SK-N-SH (cell line): ENCODE measurements at regions not wholly inside any gene's neighbourhood (a gene's known extent, or its start where the extent isn't known, plus 50 kb on each side); places are given as distances from the start of the nearest gene placed in this dataset.

Experiments used
- CTCF ChIA-PET: fragments of 300-600, 350-600 bp; formaldehyde crosslinking; extraction: SDS; loops from one replicate; lab custom pipeline; 2021; lab: Yijun Ruan, JAX
- POLR2A ChIA-PET: fragments of 350-600 bp; sonication (Branson Sonifier 250); formaldehyde crosslinking; extraction: SDS; loops from one replicate; lab custom pipeline; 2020; ENCODE audit warnings: antibody characterized with exemption, inconsistent platforms; lab: Yijun Ruan, JAX
- DNase-seq: peaks from one replicate; pipeline ENCODE4 v3.0.0; 2012
- H2AFZ ChIP-seq: fragments of 200-600 bp; sonication (generic); 2 replicates; pipeline ENCODE4 v1.8.1; 2016; ENCODE audit warnings: antibody characterized with exemption, mild to moderate bottlenecking, low read depth
- H3F3A ChIP-seq: fragments of 200-600 bp; sonication (generic); replicated peaks from 2 replicates; pipeline ENCODE3; 2016; ENCODE audit warnings: antibody characterized with exemption, mild to moderate bottlenecking; ENCODE audit not compliant: insufficient read depth
- H3K27ac ChIP-seq, 2 experiments: fragments of 200-500 bp in 1 of 2; fragments of 200-600 bp in 1 of 2; sonication (Bioruptor generic) in 1 of 2; sonication (generic), shearing (Covaris generic) in 1 of 2; 2 replicates each; pipeline versions ENCODE4 v1.5.1 to v1.6.1; 2014 to 2016; ENCODE audit warnings: low read depth in 2 of 2, inconsistent platforms in 1 of 2, low read length in 1 of 2, mild to moderate bottlenecking in 1 of 2, mixed read lengths in 1 of 2
- H3K27me3 ChIP-seq: fragments of 200-600 bp; sonication (generic), shearing (Covaris generic); 2 replicates; pipeline ENCODE4 v1.6.1; 2016; ENCODE audit warnings: mixed run types; ENCODE audit not compliant: insufficient read depth
- H3K36me3 ChIP-seq, 2 experiments: fragments of 200-500 bp in 1 of 2; fragments of 200-600 bp in 1 of 2; sonication (Bioruptor generic) in 1 of 2; sonication (generic) in 1 of 2; replicated peaks in 1 of 2; 2 replicates each; pipeline versions ENCODE3 to v1.5.1; 2014 to 2016; ENCODE audit warnings: low read length in 1 of 2, mild to moderate bottlenecking in 1 of 2; ENCODE audit not compliant: insufficient read depth in 2 of 2, control insufficient read depth in 1 of 2
- H3K4me1 ChIP-seq, 2 experiments: fragments of 200-500 bp in 1 of 2; fragments of 200-600 bp in 1 of 2; sonication (Bioruptor generic) in 1 of 2; sonication (generic), shearing (Covaris generic) in 1 of 2; 2 replicates each; pipeline versions ENCODE4 v1.5.1 to v1.6.1; 2014 to 2016; ENCODE audit warnings: low read depth in 1 of 2, low read length in 1 of 2, mixed run types in 1 of 2; ENCODE audit not compliant: insufficient read depth in 2 of 2, control insufficient read depth in 1 of 2
- H3K4me2 ChIP-seq: fragments of 200-600 bp; sonication (generic), shearing (Covaris generic); 2 replicates; pipeline ENCODE4 v1.6.1; 2017; ENCODE audit warnings: mixed run types
- H3K4me3 ChIP-seq, 2 experiments: fragments of 200-500 bp in 1 of 2; fragments of 200-600 bp in 1 of 2; sonication (Bioruptor generic) in 1 of 2; sonication (generic), shearing (Covaris generic) in 1 of 2; 2 replicates each; pipeline versions ENCODE4 v1.5.1 to v1.8.1; 2014 to 2016; ENCODE audit warnings: low read depth in 2 of 2, inconsistent platforms in 1 of 2, low read length in 1 of 2, mild to moderate bottlenecking in 1 of 2, mixed read lengths in 1 of 2, moderate library complexity in 1 of 2
- H3K79me2 ChIP-seq: fragments of 200-600 bp; sonication (generic); 2 replicates; pipeline ENCODE4 v1.8.1; 2017; ENCODE audit warnings: mild to moderate bottlenecking; ENCODE audit not compliant: insufficient read depth
- H3K9ac ChIP-seq: fragments of 200-600 bp; sonication (generic); 2 replicates; pipeline ENCODE4 v1.6.1; 2017; ENCODE audit warnings: mixed run types
- H3K9me2 ChIP-seq: fragments of 200-600 bp; sonication (generic); 2 replicates; pipeline ENCODE4 v1.6.1; 2017; ENCODE audit warnings: mixed run types
- H3K9me3 ChIP-seq: fragments of 200-600 bp; sonication (generic); 2 replicates; pipeline ENCODE4 v1.6.1; 2017; ENCODE audit warnings: mixed run types, mild to moderate bottlenecking, moderate library complexity
- H4K20me1 ChIP-seq: fragments of 200-600 bp; sonication (generic); 2 replicates; pipeline ENCODE4 v1.6.1; 2017; ENCODE audit warnings: mild to moderate bottlenecking, mixed run types; ENCODE audit not compliant: insufficient read depth
- CTCF ChIP-seq: fragments of 200-600 bp; sonication (generic); IDR thresholded peaks from 2 replicates; pipeline ENCODE4 v1.6.1; 2017; ENCODE audit warnings: antibody characterized with exemption, mild to moderate bottlenecking, moderate library complexity
- ELF1 ChIP-seq: IDR thresholded peaks from 2 replicates; pipeline ENCODE4 v1.4.0; 2012
- EP300 ChIP-seq, 2 experiments: IDR thresholded peaks; 2 replicates each; pipeline versions ENCODE4 v1.4.0 to v1.6.1; 2012; ENCODE audit warnings: borderline replicate concordance in 1 of 2, low read depth in 1 of 2, low read length in 1 of 2
- FOSL2 ChIP-seq: IDR thresholded peaks from 2 replicates; pipeline ENCODE4 v1.4.0; 2012; ENCODE audit warnings: low read depth, mild to moderate bottlenecking, moderate library complexity, borderline replicate concordance
- FOXM1 ChIP-seq: IDR thresholded peaks from 2 replicates; pipeline ENCODE4 v1.4.0; 2012; ENCODE audit warnings: low read depth, mild to moderate bottlenecking
- NFIC ChIP-seq: IDR thresholded peaks from 2 replicates; pipeline ENCODE4 v1.4.0; 2012; ENCODE audit warnings: borderline replicate concordance
- NRF1 ChIP-seq: IDR thresholded peaks from 2 replicates; pipeline ENCODE4 v1.6.1; 2012; ENCODE audit warnings: low read depth, mild to moderate bottlenecking, low read length
- RAD21 ChIP-seq: IDR thresholded peaks from 2 replicates; pipeline ENCODE4 v1.6.1; 2012; ENCODE audit warnings: mild to moderate bottlenecking, low read length
- RFX5 ChIP-seq: IDR thresholded peaks from 2 replicates; pipeline ENCODE4 v1.6.1; 2012; ENCODE audit warnings: mild to moderate bottlenecking, improper control_type of control experiment, low read length
- SMC3 ChIP-seq: IDR thresholded peaks from 2 replicates; pipeline ENCODE4 v1.6.1; 2012; ENCODE audit warnings: low read depth, low read length, improper control_type of control experiment
- TCF12 ChIP-seq: IDR thresholded peaks from 2 replicates; pipeline ENCODE4 v1.4.0; 2012
- TEAD4 ChIP-seq: IDR thresholded peaks from 2 replicates; pipeline ENCODE4 v1.4.0; 2012; ENCODE audit warnings: mild to moderate bottlenecking, borderline replicate concordance; ENCODE audit not compliant: insufficient read depth
- USF2 ChIP-seq: fragments of 150-350 bp; IDR thresholded peaks from 2 replicates; pipeline ENCODE4 v1.6.1; 2017; ENCODE audit warnings: antibody characterized with exemption, low read length, low read depth, borderline replicate concordance
- YY1 ChIP-seq: IDR thresholded peaks from 2 replicates; pipeline ENCODE4 v1.4.0; 2012; ENCODE audit warnings: low read depth, mild to moderate bottlenecking
- WGBS: methylation state at CpG from one replicate; pipeline ENCODE4 v1.1.6; 2017; ENCODE audit warnings: low lambda C conversion rate; 5-methylcytosine and 5-hydroxymethylcytosine counted together
- TF ChIP-seq, protein P1 (sequence below): IDR thresholded peaks from 2 replicates; pipeline ENCODE4 v1.4.0; 2012; ENCODE audit warnings: low read depth, borderline replicate concordance
- TF ChIP-seq, protein P2 (sequence below): fragments of 150-350 bp; IDR thresholded peaks from 2 replicates; pipeline ENCODE4 v1.6.1; 2016; ENCODE audit warnings: mild to moderate bottlenecking, low read depth, low read length

- Histone ChIP-seq H3K79me2 (no peaks in the 10 kb centered on the region), H3K9ac (no peak overlapping the region), H3K36me3 (no peaks in the 10 kb centered on the region), H3K4me1 (peaks cover 0 to 3% of the 10 kb centered on the region in 2 experiments; a peak in 1 of 4 replicates), H3K9me2 (no peaks in the 10 kb centered on the region), H3K4me2 (no peak overlapping the region), H4K20me1 (no peaks in the 10 kb centered on the region), H3K27ac (no peak overlapping the region), H2AFZ (no peak overlapping the region), H3K27me3 (no peaks in the 10 kb centered on the region), H3K9me3 (no peaks in the 10 kb centered on the region), H3F3A (no peaks in the 10 kb centered on the region), H3K4me3 (no peak overlapping the region; a peak in 1 of 4 replicates)
- CTCF ChIA-PET, result interaction anchor here (0.5 to 3.7 kb wide), 38 partner anchors 9 to 1731 kb away, joined by 3 to 57 read pairs (median 4); no protein-coding TSS in a partner anchor
- WGBS, result 2% methylated on average over 2 of the region's 2 CpGs
- POLR2A ChIA-PET, result interaction anchor here (0.7 kb wide), 1 partner anchor 683 kb away, joined by 4 read pairs; no protein-coding TSS in a partner anchor
- DNase-seq, result peak; percentile 75
- TF ChIP-seq NRF1 (no peak), RAD21 (peak; percentile 94), RFX5 (peak; percentile 12; the same call in 1 of the 2 replicates), CTCF (peak; percentile 79), SMC3 (peak; percentile 68), TCF12 (no peak)
Observed at GRCh38 chr2:3959372-3959771, 256.0 kb downstream of the DCDC2C start.

DNA sequence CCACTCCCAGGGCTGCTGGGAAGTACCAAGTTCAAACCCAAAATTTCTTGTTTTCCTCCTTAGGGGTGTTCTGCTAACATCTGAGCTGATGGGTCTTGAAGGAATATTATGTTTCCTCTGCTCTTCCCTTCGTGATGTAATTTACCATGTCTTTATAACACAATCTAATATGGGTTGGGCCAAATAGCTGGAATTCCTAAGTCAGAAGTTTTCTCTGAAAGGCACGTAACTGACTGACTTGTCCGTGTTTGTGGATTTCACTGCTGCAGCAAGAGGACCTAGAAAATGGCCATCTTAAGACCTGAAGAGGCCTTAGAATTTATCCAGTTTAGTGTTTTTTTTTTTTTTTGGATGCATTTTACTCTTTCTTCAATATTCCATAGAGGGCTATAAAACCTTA lies 256.7 kb downstream of the DCDC2C start:
- POLR2A ChIA-PET, result interaction anchor here (0.7 kb wide), 1 partner anchor 682 kb away, joined by 4 read pairs; no protein-coding TSS in a partner anchor

More for the DNA sequence above, 256.7 kb downstream of the DCDC2C start:
- Histone ChIP-seq H3K9ac (no peak overlapping the region), H4K20me1 (no peaks in the 10 kb centered on the region), H3K4me3 (no peak overlapping the region), H3K27ac (no peak overlapping the region), H3K9me2 (no peaks in the 10 kb centered on the region), H2AFZ (no peak overlapping the region), H3F3A (no peaks in the 10 kb centered on the region), H3K79me2 (no peaks in the 10 kb centered on the region), H3K36me3 (no peaks in the 10 kb centered on the region), H3K4me2 (no peak overlapping the region), H3K27me3 (no peaks in the 10 kb centered on the region), H3K4me1 (peaks cover 0 to 3% of the 10 kb centered on the region in 2 experiments; a peak in 1 of 4 replicates), H3K9me3 (no peaks in the 10 kb centered on the region)
- TF ChIP-seq FOXM1, result no peak
- TF ChIP-seq USF2, result no peak
- TF ChIP-seq, protein P1, sequence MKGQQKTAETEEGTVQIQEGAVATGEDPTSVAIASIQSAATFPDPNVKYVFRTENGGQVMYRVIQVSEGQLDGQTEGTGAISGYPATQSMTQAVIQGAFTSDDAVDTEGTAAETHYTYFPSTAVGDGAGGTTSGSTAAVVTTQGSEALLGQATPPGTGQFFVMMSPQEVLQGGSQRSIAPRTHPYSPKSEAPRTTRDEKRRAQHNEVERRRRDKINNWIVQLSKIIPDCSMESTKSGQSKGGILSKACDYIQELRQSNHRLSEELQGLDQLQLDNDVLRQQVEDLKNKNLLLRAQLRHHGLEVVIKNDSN, result no peak
- TF ChIP-seq FOSL2, result no peak
- TF ChIP-seq TCF12, result no peak
- TF ChIP-seq, protein P2, sequence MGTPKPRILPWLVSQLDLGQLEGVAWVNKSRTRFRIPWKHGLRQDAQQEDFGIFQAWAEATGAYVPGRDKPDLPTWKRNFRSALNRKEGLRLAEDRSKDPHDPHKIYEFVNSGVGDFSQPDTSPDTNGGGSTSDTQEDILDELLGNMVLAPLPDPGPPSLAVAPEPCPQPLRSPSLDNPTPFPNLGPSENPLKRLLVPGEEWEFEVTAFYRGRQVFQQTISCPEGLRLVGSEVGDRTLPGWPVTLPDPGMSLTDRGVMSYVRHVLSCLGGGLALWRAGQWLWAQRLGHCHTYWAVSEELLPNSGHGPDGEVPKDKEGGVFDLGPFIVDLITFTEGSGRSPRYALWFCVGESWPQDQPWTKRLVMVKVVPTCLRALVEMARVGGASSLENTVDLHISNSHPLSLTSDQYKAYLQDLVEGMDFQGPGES, result no peak
- TF ChIP-seq RAD21, result no peak
- no peak for TF ChIP-seq ELF1
- TF ChIP-seq NFIC, result no peak
- no peak for TF ChIP-seq TEAD4
- no peak for TF ChIP-seq EP300 (IDR thresholded peaks at IDR 0.05; ENCODE audit: borderline replicate concordance in 1 of 2, low read depth in 1 of 2, low read length in 1 of 2)
- no peak for TF ChIP-seq YY1
- no peak for TF ChIP-seq NRF1
- 21% methylated on average over 3 of the region's 3 CpGs for WGBS
- CTCF ChIA-PET, result interaction anchor here (0.7 to 3.7 kb wide), 20 partner anchors 8 to 1442 kb away, joined by 3 to 57 read pairs (median 4); no protein-coding TSS in a partner anchor
- no peak for DNase-seq
